Stimulated activated CD4-positive, alpha-beta T cell treated with anti-CD3 and anti-CD28 coated beads, Interleukin-4, amount 100 ng/mL, for 24 hours (primary cell): ENCODE measurements at regions not wholly inside any gene's neighbourhood (a gene's known extent, or its start where the extent isn't known, plus 50 kb on each side); places are given as distances from the start of the nearest gene placed in this dataset.

Experiments used
- DNase-seq: peaks from one replicate; pipeline ENCODE4 v3.0.0-alpha.2; 2020

DNA sequence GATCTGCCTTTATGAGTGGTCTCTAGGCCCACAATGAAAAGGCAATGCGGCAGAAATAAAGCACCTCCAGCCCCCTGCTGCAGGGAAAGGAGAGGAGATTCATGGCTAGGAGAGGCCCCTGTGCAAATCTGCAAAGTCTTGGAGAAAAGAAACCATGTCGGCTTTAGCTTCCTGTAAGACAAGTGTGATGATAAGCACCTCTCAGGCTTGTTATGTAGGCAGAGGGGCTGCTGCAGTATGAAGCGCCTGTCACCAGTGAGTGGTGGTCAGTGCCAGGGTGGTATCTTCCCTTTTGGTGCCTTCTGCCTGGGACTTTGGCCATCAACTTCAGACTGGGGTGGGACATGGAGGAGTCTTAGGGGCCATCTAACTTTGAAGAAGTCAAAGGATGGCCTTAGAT, 59.2 kb upstream of the ARHGEF3 start:
- DNase-seq, result no peak

DNA sequence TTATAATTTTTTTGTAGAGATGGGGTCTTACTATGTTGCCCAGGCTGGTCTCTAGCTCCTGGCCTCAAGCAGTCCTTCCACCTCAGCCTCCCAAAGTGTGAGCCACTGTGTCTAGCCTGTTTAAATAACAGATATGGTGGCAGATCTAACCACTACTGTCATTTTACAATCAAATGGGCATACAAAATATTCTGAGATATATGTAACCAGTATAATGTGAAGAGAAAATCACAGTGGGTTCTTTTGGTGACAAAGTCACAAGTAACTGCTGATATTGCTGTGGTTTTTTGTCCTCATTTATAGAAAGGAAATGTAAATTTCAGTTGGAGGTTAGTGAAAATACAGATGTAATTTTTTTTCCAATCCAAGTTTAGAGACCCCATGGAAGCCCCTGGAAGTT, 58.6 kb upstream of the ARHGEF3 start:
- DNase-seq, result no peak

DNA sequence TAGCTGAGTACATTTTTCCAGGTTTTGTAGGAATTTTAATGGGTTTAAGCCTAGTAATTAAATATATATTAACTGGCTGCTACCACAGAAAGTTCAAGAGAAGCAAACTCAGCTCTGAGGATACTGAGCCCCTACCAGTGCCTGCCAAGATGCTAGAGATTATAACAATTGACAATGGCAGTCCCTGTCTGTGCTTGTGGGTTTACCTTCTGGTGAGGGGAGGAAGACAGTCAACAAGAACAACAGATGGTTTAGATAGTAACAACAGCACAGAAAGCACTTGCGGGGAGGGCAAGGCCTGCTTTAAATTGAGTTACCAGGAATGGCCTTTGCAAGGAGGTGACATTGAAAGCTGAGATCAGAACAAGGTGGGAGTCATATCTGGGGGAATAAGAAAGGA, 56.6 kb upstream of the ARHGEF3 start:
- DNase-seq, result no peak

DNA sequence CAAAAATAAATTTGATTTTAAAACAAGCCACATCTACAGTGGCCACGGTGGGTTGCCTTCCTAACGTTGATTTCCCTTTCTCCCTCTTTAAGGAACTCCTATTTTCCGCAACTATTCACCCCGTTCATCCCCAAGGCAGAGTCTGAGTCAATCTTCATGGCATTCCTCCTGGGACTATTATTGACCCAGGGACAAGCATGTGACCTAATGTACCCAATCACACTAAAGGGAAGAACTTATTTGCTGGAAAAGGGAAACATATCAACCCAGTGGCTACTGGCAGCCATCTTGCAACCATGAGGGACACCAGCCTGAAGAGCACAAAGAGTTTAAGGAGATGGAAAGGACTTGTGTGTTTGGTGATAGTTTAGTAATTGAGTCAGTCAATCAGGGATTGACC, 55.4 kb upstream of the ARHGEF3 start:
- no peak for DNase-seq

DNA sequence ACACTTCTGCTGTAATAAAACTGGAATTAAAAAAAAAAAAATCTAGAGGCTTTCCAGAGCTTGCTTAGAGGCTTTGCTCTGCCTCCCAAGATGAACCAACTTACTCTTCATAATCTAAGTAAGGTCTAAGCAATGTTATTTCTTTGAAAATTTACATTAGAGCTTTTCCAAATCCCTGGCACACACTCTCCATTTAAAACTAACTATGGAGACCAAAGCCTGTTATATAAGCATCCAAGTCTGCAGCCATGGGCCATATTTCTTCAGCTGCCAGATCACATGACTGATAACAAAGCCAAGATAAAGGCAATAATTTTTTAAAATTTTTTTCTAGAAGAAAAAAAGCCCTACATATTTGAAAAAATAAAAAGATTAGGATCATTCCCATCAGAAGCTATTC, 55.0 kb upstream of the ARHGEF3 start:
- no peak for DNase-seq

DNA sequence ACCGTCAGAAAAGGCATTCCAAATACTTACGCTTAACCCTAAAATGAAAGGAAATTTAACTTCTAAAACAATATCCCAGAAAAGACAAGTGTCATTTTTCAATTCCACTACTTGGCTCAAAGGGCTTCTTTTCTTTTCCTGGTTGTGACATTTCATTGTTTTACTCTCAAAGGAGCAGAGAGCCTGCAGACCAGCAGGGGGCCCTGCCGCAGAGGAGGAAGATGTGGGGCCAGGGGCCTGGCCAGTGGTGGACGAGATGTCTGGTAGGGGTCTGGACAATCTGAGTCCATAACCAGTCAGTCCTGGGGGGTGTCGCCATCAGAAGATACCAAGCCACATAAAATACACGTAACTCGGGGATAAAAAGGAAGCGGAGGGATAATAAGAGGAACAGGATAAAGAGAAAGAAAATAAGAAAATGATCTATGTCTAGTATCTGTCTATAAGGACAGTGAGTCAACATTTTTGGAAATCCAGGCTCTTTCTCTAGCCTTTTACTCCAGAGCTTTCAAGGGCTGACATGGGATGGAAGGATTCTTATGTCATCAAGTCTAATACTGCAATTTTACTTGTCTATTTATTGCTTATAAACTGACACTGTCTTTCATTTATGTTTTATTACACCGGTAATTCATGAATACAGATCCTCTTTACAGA, 54.2 kb upstream of the ARHGEF3 start:
- DNase-seq, result peak; percentile 26

DNA sequence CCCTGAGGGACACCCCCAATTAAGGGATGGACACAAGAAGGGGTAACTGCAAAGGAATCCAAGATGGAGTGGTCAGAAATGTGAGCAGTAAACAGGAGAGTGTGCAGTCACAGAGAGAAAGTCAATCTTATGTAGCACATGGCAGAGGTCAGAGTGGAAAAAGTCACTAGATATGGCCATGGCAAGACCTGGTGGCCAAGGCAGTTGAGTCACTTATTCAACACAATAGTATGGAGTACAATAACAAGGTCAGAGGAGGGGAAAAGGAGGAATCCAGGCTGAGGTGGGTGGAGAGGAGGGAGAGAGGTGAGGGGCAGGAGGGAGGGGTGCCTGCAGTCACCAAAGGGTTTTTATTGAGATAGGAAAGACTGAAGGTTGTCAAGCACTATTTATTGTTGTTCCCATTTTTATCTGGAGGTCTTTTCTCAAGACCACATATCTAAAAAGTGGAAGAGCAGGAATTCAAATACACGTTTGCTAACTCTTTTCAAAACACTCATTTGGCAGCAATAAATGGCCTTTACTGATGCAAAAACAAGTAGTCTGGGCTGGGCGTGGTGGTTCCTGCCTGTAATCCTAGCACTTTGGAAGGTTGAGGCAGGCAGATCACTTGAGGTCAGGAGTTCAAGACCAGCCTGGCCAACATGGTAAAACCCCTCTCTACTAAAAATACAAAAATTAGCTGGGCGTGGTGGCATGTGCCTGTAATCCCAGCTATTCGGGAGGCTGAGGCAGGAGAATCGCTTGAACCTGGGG, 53.3 kb upstream of the ARHGEF3 start:
- no peak for DNase-seq

DNA sequence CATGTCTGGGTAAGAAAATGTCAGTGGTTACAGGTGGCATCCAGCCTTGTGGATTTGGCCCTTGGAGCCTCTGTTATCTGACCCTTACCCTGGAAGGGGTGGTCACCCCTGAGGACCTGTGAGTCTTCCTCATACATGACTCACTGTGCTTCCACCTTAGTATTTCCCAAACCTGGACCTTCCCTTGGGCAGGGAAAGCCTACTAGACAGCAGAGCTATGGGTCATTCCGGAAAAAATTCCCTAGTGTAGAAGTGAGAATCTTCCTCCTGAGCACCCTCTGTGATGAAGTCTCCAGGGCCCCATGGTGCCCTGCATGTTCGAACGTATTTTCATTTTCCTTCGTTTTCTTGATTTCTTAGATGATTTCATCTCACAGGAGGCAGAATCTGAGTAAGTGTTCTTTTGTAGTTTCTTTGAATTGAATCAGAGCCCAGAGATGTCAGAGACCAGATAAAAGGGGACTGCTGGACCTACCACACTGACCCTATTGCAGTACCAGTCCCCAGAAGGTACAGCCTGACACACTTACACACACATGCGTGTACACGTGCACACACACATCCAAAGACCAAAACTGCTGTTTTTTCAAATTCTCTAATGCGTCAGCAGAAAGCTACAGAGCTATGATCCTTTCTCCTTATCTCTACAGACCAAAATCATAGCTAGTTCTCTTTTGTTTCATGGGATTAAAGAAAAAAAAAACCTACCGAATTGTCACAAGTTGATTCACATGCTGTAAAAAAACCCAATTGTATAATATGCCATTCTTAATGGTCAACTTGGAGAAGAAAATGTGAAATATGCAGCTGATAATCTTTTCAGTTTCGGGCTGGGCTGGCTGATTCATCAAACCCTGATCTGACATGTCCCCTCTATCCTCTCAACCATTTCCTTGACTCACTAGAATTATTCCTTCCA, 50.5 kb upstream of the ARHGEF3 start:
- no peak for DNase-seq
